Fibroblast of lung (primary cell): ENCODE measurements at regions not wholly inside any gene's neighbourhood (a gene's known extent, or its start where the extent isn't known, plus 50 kb on each side); places are given as distances from the start of the nearest gene placed in this dataset.

Experiments
- EZH2 ChIP-seq: IDR thresholded peaks from 2 replicates; pipeline ENCODE4 v1.5.1; 2012; ENCODE audit warnings: low read length, control low read depth, mild to moderate bottlenecking; ENCODE audit errors: missing control alignments
- TF ChIP-seq, protein P1 (sequence below), 2 donors: IDR thresholded peaks in 1 of 2; conservative IDR thresholded peaks in 1 of 2; 1 replicate in 1 of 2; 2 replicates in 1 of 2; pipeline ENCODE4 v1.5.1; 2011 to 2012; ENCODE audit warnings: low read length in 2 of 2, control low read depth in 1 of 2, inconsistent platforms in 1 of 2, low read depth in 1 of 2, mild to moderate bottlenecking in 1 of 2

DNA sequence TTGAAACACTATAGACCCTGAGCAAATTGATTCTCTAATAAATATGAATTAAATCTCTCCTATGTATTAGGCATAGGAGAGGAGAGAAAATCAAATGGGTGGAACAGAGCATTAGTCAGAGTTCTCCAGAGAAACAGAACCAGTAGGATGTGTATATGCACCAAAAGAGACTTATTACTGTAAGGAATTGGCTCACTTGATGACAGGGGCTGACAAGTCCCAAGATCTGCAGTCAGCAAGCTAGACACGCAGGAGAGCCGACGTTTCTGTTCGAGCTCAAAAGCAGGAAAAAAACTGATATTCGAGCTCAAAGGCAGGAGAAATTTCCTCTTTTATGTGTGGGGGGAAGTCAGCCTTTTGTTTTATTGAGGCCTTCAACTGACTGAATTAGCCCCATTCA is 259.2 kb upstream of the KAZN start:
- TF ChIP-seq, protein P1, sequence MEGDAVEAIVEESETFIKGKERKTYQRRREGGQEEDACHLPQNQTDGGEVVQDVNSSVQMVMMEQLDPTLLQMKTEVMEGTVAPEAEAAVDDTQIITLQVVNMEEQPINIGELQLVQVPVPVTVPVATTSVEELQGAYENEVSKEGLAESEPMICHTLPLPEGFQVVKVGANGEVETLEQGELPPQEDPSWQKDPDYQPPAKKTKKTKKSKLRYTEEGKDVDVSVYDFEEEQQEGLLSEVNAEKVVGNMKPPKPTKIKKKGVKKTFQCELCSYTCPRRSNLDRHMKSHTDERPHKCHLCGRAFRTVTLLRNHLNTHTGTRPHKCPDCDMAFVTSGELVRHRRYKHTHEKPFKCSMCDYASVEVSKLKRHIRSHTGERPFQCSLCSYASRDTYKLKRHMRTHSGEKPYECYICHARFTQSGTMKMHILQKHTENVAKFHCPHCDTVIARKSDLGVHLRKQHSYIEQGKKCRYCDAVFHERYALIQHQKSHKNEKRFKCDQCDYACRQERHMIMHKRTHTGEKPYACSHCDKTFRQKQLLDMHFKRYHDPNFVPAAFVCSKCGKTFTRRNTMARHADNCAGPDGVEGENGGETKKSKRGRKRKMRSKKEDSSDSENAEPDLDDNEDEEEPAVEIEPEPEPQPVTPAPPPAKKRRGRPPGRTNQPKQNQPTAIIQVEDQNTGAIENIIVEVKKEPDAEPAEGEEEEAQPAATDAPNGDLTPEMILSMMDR (conservative IDR thresholded peaks at IDR 0.05 in 1 of 2, IDR thresholded peaks at IDR 0.05 in 1 of 2; ENCODE audit: low read depth in 1 of 2, low read length in 2 of 2): no peak
- TF ChIP-seq EZH2: no peak
